Aorta (tissue), 5 donors: ENCODE measurements at regions not wholly inside any gene's neighbourhood (a gene's known extent, or its start where the extent isn't known, plus 50 kb on each side); places are given as distances from the start of the nearest gene placed in this dataset.

ENCODE experiments used
- ATAC-seq: fragments of 200-7000 bp; cut with Tn5 transposase; one replicate; pipeline ENCODE4 v1.9.1; 2022; ENCODE audit warnings: moderate library complexity; ENCODE audit not compliant: low FRiP score
- DNase-seq, 2 donors: peaks; one replicate each; pipeline ENCODE4 v3.0.0-alpha.2; 2020
- H3K27ac ChIP-seq, 2 donors: one replicate each; pipeline ENCODE4 v1.5.1; 2013; ENCODE audit warnings: low read length in 2 of 2, mild to moderate bottlenecking in 2 of 2, moderate library complexity in 2 of 2, control low read depth in 1 of 2, inconsistent platforms in 1 of 2, low read depth in 1 of 2
- H3K27me3 ChIP-seq, 2 donors: one replicate each; pipeline ENCODE4 v1.6.1; 2013; ENCODE audit warnings: control low read depth in 1 of 2, low read length in 1 of 2, mild to moderate bottlenecking in 1 of 2, moderate library complexity in 1 of 2; ENCODE audit not compliant: insufficient read depth in 2 of 2, control insufficient read depth in 1 of 2
- H3K36me3 ChIP-seq, 2 donors: one replicate each; pipeline ENCODE4 v1.6.1; 2013; ENCODE audit warnings: control low read depth in 1 of 2, low read length in 1 of 2, mild to moderate bottlenecking in 1 of 2; ENCODE audit not compliant: insufficient read depth in 2 of 2, control insufficient read depth in 1 of 2
- H3K4me1 ChIP-seq, 2 donors: one replicate each; pipeline ENCODE4 v1.6.1; 2013; ENCODE audit warnings: low read length in 2 of 2, control low read depth in 1 of 2, mild to moderate bottlenecking in 1 of 2, moderate library complexity in 1 of 2; ENCODE audit not compliant: insufficient read depth in 2 of 2, control insufficient read depth in 1 of 2
- H3K4me3 ChIP-seq, 2 donors: one replicate each; pipeline ENCODE4 v1.5.1; 2013; ENCODE audit warnings: low read length in 2 of 2, control low read depth in 1 of 2, mild to moderate bottlenecking in 1 of 2
- H3K9me3 ChIP-seq: one replicate; pipeline ENCODE4 v1.6.1; 2013; ENCODE audit warnings: mild to moderate bottlenecking, low read length; ENCODE audit not compliant: control insufficient read depth
- WGBS, 2 donors: extraction: QIAGEN DNeasy Blood & Tissue Kit; methylation state at CpG; one replicate each; pipeline ENCODE4 v1.1.7; 2013; 5-methylcytosine and 5-hydroxymethylcytosine counted together
- intact Hi-C, 2 donors: fragments of 100-400 bp; cut with DNase I; formaldehyde crosslinking; loops; one replicate each; pipeline versions ENCODE4 v1.14.2 to v1.15.0; 2022
- donor health status: healthy with polysubstance abuse.
- donor health status: Bipolar disorder and iron deficiency.
- donor health status: DM: no; HTN: no; CAD: no.
- donor health status: DM: no; HTN: no; CAD: no.
- donor health status: DM: yes; HTN: yes; CAD: no.

DNA sequence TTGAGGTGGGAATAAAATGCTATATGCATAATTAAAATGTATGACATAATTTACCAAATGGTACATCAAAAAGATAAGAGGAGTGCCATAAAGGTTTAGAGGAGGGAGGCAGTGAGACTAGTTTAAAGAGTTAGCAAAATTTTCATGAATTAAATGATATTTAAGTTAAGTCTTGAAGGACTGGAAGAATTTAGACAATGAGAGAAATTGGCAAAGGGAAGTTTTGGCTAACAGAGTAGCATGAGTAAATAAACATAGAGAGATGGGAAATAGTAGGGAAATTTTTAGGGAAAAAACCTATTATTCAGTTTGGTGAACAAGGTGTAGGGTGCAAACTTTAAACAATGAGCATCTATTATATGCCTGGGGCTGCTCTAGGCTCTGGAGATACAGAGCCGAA lies 68.8 kb downstream of the CAVIN2 start:
- intact Hi-C loops, result no loop called here
- no peak for ATAC-seq

DNA sequence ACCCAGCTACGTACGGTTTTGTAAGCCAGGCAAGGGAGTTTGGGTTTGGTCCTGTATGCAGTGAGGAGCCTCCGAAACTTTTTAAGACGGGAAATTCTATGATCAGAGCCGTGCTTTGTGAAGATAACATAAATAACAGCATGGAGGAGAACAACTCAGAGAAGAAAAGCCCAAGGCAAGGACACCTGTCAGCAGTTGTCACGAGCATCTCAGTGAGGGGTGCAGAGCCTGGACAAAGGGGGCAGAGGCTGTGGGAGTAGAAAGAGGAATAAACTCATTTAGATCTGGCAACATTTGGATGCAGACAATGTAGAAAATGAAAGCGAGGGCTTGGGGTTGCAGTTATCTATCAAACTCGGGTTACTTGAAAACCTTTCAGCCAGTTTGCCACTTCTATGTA lies 64.5 kb downstream of the CAVIN2 start:
- no peaks in the 10 kb centered on the region for H3K9me3 ChIP-seq
- ATAC-seq (no peak), DNase-seq (no peak)
- no peaks in the 10 kb centered on the region for H3K36me3 ChIP-seq
- no peaks in the 10 kb centered on the region for H3K4me1 ChIP-seq
- 71 to 73% methylated on average over 8 of the region's 8 CpGs for WGBS, 2 donors
- H3K27me3 ChIP-seq, result no peaks in the 10 kb centered on the region
- no peak overlapping the region for H3K4me3 ChIP-seq
- intact Hi-C loops, result no loop called here
- H3K27ac ChIP-seq, result no peak overlapping the region

More for the DNA sequence above, 68.8 kb downstream of the CAVIN2 start:
- no peaks in the 10 kb centered on the region for H3K36me3 ChIP-seq
- WGBS, 2 donors, result 87 to 96% methylated on average over 1 of the region's 1 CpG
- no peaks in the 10 kb centered on the region for H3K4me1 ChIP-seq
- H3K27me3 ChIP-seq, result no peaks in the 10 kb centered on the region
- H3K27ac ChIP-seq, result no peak overlapping the region
- peaks cover 5% of the 10 kb centered on the region for H3K9me3 ChIP-seq
- no peak for DNase-seq
- no peak overlapping the region for H3K4me3 ChIP-seq

DNA sequence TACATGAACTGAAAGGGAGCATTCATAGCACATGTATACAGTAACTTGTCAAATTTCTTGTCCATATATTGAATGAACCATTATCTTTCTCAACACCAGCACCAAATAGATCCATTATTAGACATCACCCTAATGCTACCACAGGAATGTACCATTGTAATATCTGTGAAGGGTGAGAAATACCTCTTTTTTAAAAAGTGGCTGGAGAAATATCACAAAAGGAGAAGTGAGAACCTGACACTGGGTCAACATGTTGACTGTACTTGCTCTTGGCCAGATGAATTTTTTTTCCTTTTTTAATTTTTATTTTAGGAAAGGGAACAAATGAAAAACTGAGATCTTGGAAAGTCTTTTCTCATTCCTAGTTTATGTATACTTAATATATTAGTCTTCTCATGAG lies 63.5 kb downstream of the CAVIN2 start:
- Histone ChIP-seq H3K27ac (no peak overlapping the region), H3K4me3 (no peak overlapping the region), H3K4me1 (no peaks in the 10 kb centered on the region), H3K36me3 (no peaks in the 10 kb centered on the region), H3K27me3 (no peaks in the 10 kb centered on the region), H3K9me3 (no peaks in the 10 kb centered on the region)
- no peak for ATAC-seq
- intact Hi-C loops, result no loop called here
- DNase-seq, result no peak
